ENCODE measurements at regions not wholly inside any gene's neighbourhood (a gene's known extent, or its start where the extent isn't known, plus 50 kb on each side); places are given as distances from the start of the nearest gene placed in this dataset.

- TF ChIP-seq RELB (IDR thresholded peaks at IDR 0.05; ENCODE audit: low read depth) (peak; percentile 64; the same call in 1 of the 2 replicates), PBX3 (IDR thresholded peaks at IDR 0.05; ENCODE audit: insufficient replicate concordance, low read depth, low read length) (no peak), IKZF1 (conservative IDR thresholded peaks at IDR 0.05) (peak; percentile 66), EED (IDR thresholded peaks at IDR 0.05; ENCODE audit: low read depth) (0 out of 2 replicates have a peak, but pooled peaks have one; percentile 48), ZBTB40 (IDR thresholded peaks at IDR 0.05; ENCODE audit: borderline replicate concordance) (no peak), MTA3 (IDR thresholded peaks at IDR 0.05; ENCODE audit: borderline replicate concordance, low read length) (peak; percentile 58; the same call in 1 of the 2 replicates), JUND (IDR thresholded peaks at IDR 0.05; ENCODE audit: low read depth, low read length) (peak; percentile 75; the same call in 1 of the 2 replicates), ATF7 (IDR thresholded peaks at IDR 0.05; ENCODE audit: low read depth) (peak; percentile 76), FOXM1 (IDR thresholded peaks at IDR 0.05; ENCODE audit: low read depth, low read length) (peak; percentile 81), CREM (IDR thresholded peaks at IDR 0.05; ENCODE audit: low read depth) (peak; percentile 63; the same call in 1 of the 2 replicates), JUNB (IDR thresholded peaks at IDR 0.05) (peak; percentile 85), BCL3 (IDR thresholded peaks at IDR 0.05; ENCODE audit: borderline replicate concordance, insufficient read depth, low read depth, low read length, poor library complexity, severe bottlenecking) (peak; percentile 43), RUNX3 (IDR thresholded peaks at IDR 0.05; ENCODE audit: low read length) (peak; percentile 73), SP1 (IDR thresholded peaks at IDR 0.05; ENCODE audit: low read depth, low read length) (peak; percentile 12), CBX5 (IDR thresholded peaks at IDR 0.05; ENCODE audit: low read depth) (0 out of 2 replicates have a peak, but pooled peaks have one; percentile 63)
- TF ChIP-seq, protein P1, sequence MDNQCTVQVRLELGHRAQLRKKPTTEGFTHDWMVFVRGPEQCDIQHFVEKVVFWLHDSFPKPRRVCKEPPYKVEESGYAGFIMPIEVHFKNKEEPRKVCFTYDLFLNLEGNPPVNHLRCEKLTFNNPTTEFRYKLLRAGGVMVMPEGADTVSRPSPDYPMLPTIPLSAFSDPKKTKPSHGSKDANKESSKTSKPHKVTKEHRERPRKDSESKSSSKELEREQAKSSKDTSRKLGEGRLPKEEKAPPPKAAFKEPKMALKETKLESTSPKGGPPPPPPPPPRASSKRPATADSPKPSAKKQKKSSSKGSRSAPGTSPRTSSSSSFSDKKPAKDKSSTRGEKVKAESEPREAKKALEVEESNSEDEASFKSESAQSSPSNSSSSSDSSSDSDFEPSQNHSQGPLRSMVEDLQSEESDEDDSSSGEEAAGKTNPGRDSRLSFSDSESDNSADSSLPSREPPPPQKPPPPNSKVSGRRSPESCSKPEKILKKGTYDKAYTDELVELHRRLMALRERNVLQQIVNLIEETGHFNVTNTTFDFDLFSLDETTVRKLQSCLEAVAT (IDR thresholded peaks at IDR 0.05) = 0 out of 2 replicates have a peak, but pooled peaks have one; percentile 26
These were observed 112.8 kb upstream of the AHR start (continued) for GRCh38 chr7:17185690-17186070.
